K562 (cell line): ENCODE measurements at regions not wholly inside any gene's neighbourhood (a gene's known extent, or its start where the extent isn't known, plus 50 kb on each side); places are given as distances from the start of the nearest gene placed in this dataset.

ENCODE experiments used
- ATAC-seq: fragments of 200-7000 bp; cut with Tn5 transposase; 3 replicates; pipeline ENCODE4 v1.9.1; 2020; ENCODE audit warnings: moderate library complexity
- BruUV-seq: library from RNA; stranded (reverse); fragments of 400-500 nt; replicated peaks from 2 replicates; lab custom pipeline; 2021; lab: Mats Ljungman, UMichigan
- CTCF ChIA-PET: fragments of 300-600 bp; formaldehyde crosslinking; extraction: SDS; loops from one replicate; lab custom pipeline; 2021; ENCODE audit warnings: low intra/inter-chr PET ratio; lab: Yijun Ruan, JAX
- POLR2A ChIA-PET: fragments of 300-600, 350-650 bp; sonication (Branson Sonifier 250); formaldehyde crosslinking; extraction: SDS; loops from one replicate; lab custom pipeline; 2021; ENCODE audit warnings: antibody characterized with exemption, inconsistent platforms; lab: Yijun Ruan, JAX
- DNase-seq, 4 experiments: peaks; one replicate each; pipeline versions ENCODE4 v3.0.0 to v3.0.0-alpha.2; 2011 to 2018; ENCODE audit warnings: low spot score in 3 of 4, mixed read lengths in 3 of 4; ENCODE audit errors: extremely low read depth in 1 of 4
- FAIRE-seq: peaks from 2 replicates; lab custom pipeline; 2011; peaks lifted over from hg19 to GRCh38; lab: Jason Lieb, UNC
- H2AFZ ChIP-seq: 2 replicates; pipeline ENCODE4 v1.6.0; 2011; ENCODE audit warnings: low read depth, low read length, control low read depth, inconsistent platforms
- H3K27ac ChIP-seq: fragments of 200-600 bp; 3 replicates; pipeline ENCODE4 v1.8.0; 2011; ENCODE audit warnings: low read depth, mild to moderate bottlenecking, control low read depth, inconsistent platforms, low read length, moderate library complexity, mixed read lengths; ENCODE audit errors: extremely low read depth
- H3K27me3 ChIP-seq, 2 experiments: fragments of 300-600 bp in 1 of 2; 2 replicates in 1 of 2; 3 replicates in 1 of 2; pipeline versions ENCODE4 v1.6.0 to v1.8.0; 2011; ENCODE audit warnings: inconsistent platforms in 2 of 2, low read length in 2 of 2, mild to moderate bottlenecking in 1 of 2, mixed read lengths in 1 of 2, moderate library complexity in 1 of 2; ENCODE audit not compliant: control insufficient read depth in 2 of 2, insufficient read depth in 2 of 2
- H3K36me3 ChIP-seq: fragments of 300-600 bp; 3 replicates; pipeline ENCODE4 v1.8.0; 2011; ENCODE audit warnings: mild to moderate bottlenecking, low read length, inconsistent platforms; ENCODE audit not compliant: control insufficient read depth, insufficient read depth
- H3K4me1 ChIP-seq, 2 experiments: fragments of 200-600 bp in 1 of 2; replicated peaks in 1 of 2; 2 replicates in 1 of 2; 3 replicates in 1 of 2; pipeline versions ENCODE4 v1.5.1 to v1.8.0; 2011; ENCODE audit warnings: inconsistent platforms in 2 of 2, low read length in 2 of 2, mild to moderate bottlenecking in 1 of 2, mixed read lengths in 1 of 2, moderate library complexity in 1 of 2; ENCODE audit not compliant: control insufficient read depth in 2 of 2, insufficient read depth in 2 of 2
- H3K4me2 ChIP-seq: 2 replicates; pipeline ENCODE4 v1.6.1; 2011; ENCODE audit warnings: low read length, control low read depth, inconsistent platforms, mixed read lengths; ENCODE audit not compliant: insufficient read depth
- H3K4me3 ChIP-seq: fragments of 200-600 bp; sonication (generic), shearing (Covaris generic); 2 replicates; pipeline ENCODE4 v1.5.1; 2016; ENCODE audit warnings: control low read depth, inconsistent platforms
- H3K79me2 ChIP-seq: fragments of 200-600 bp; 3 replicates; pipeline ENCODE4 v1.8.0; 2011; ENCODE audit warnings: low read length, inconsistent platforms; ENCODE audit not compliant: control insufficient read depth, insufficient read depth
- H3K9ac ChIP-seq, 2 experiments: 2 replicates each; pipeline versions ENCODE4 v1.6.0 to v1.6.1; 2011; ENCODE audit warnings: low read depth in 2 of 2, low read length in 2 of 2, control low read depth in 1 of 2, inconsistent platforms in 1 of 2, mild to moderate bottlenecking in 1 of 2, mixed read lengths in 1 of 2; ENCODE audit not compliant: insufficient read depth in 1 of 2
- H3K9me1 ChIP-seq: one replicate; pipeline ENCODE4 v1.6.0; 2011; ENCODE audit warnings: inconsistent platforms, mild to moderate bottlenecking, low read length, moderate library complexity; ENCODE audit not compliant: control insufficient read depth, insufficient read depth
- H3K9me3 ChIP-seq: replicated peaks from 2 replicates; pipeline ENCODE4 v1.5.1; 2011; ENCODE audit warnings: low read depth, low read length, inconsistent platforms; ENCODE audit not compliant: control insufficient read depth, insufficient read depth
- H4K20me1 ChIP-seq: replicated peaks from 2 replicates; pipeline ENCODE4 v1.6.1; 2011; ENCODE audit warnings: low read length, inconsistent platforms, mixed read lengths; ENCODE audit not compliant: control insufficient read depth, insufficient read depth
- CEBPB ChIP-seq: fragments of 450-650 bp; IDR thresholded peaks from 2 replicates; pipeline ENCODE4 v1.6.1; 2016; ENCODE audit warnings: missing genetic modification characterization, missing compliant biosample characterization
- CEBPG ChIP-seq, 3 experiments: fragments of 200-800 bp in 1 of 3; sonication (Bioruptor generic) in 1 of 3; sonication (generic) in 1 of 3; formaldehyde crosslinking in 1 of 3; IDR thresholded peaks in 2 of 3; conservative IDR thresholded peaks in 1 of 3; 2 replicates each; pipeline versions ENCODE4 v1.6.1 to v1.8.0; 2016 to 2022; ENCODE audit warnings: missing compliant biosample characterization in 2 of 3, missing genetic modification characterization in 2 of 3, mild to moderate bottlenecking in 1 of 3, missing genetic modification reagents in 1 of 3
- FOSL1 ChIP-seq: fragments of 200-800 bp; sonication (Bioruptor generic); conservative IDR thresholded peaks from 2 replicates; pipeline ENCODE4 v1.6.1; 2016; ENCODE audit warnings: missing genetic modification characterization, missing compliant biosample characterization
- HNRNPH1 ChIP-seq: fragments of 200-400 bp; formaldehyde crosslinking; optimal IDR thresholded peaks from 2 replicates; pipeline ENCODE3; 2017; ENCODE audit warnings: low read depth, mild to moderate bottlenecking, low read length, moderate library complexity
- IRF9 ChIP-seq: fragments of 450-650 bp; IDR thresholded peaks from 2 replicates; pipeline ENCODE4 v1.6.1; 2016; ENCODE audit warnings: missing biosample characterization, missing genetic modification characterization
- ZNF3 ChIP-seq: fragments of 250-450 bp; sonication (Bioruptor Pico); IDR thresholded peaks from 2 replicates; pipeline ENCODE4 v1.5.0; 2021; ENCODE audit warnings: mild to moderate bottlenecking, moderate library complexity
- WGBS: fragments of 100-300 bp; shearing (Covaris generic); methylation state at CpG from one replicate; pipeline ENCODE4 v1.1.6; 2016; ENCODE audit warnings: low coverage, mixed read lengths; ENCODE audit not compliant: insufficient coverage; ENCODE audit errors: missing lambda C conversion rate; 5-methylcytosine and 5-hydroxymethylcytosine counted together
- in situ Hi-C: fragments of 300-500 bp; cut with MboI; formaldehyde crosslinking; loops from 4 replicates; pipeline ENCODE4 v1.15.0; 2018; ENCODE audit warnings: inconsistent platforms, mixed read lengths
- intact Hi-C: fragments of 100-400 bp; cut with micrococcal nuclease; formaldehyde crosslinking; loops from 2 replicates; pipeline ENCODE4 v1.14.2; 2022

- H3K9me1 ChIP-seq = no peaks in the 10 kb centered on the region
- in situ Hi-C loops = loop anchor here (10.0 kb wide), 2 partner anchors 634 to 774 kb away; no protein-coding TSS in a partner anchor
- H3K4me3 ChIP-seq = no peak overlapping the region
- H4K20me1 ChIP-seq = 0 out of 2 replicates have a peak, but pooled peaks cover 3% of the 10 kb centered on the region
- TF ChIP-seq CEBPG (CRISPR knock-in tag; IDR thresholded peaks at IDR 0.05) = peak; percentile 87
- peak; percentile 93 to 96 for TF ChIP-seq CEBPG (tag; conservative IDR thresholded peaks at IDR 0.05 in 1 of 2, IDR thresholded peaks at IDR 0.05 in 1 of 2)
- TF ChIP-seq CEBPB (tag) = peak; percentile 98
- peak; percentile 49; the same call in 1 of the 2 replicates for TF ChIP-seq IRF9 (tag)
- no peak for TF ChIP-seq ZNF3 (CRISPR knock-in tag)
- no peak for TF ChIP-seq FOSL1 (tag)
- no peak for TF ChIP-seq HNRNPH1
- H3K79me2 ChIP-seq = no peaks in the 10 kb centered on the region
- no peaks in the 10 kb centered on the region; a peak in 2 of 5 replicates for H3K4me1 ChIP-seq
- no peaks in the 10 kb centered on the region for H3K27me3 ChIP-seq
- CTCF ChIA-PET = no interaction called here
- intact Hi-C loops = no loop called here
- DNase-seq = no peak
- no peak overlapping the region for H3K27ac ChIP-seq
- no peaks in the 10 kb centered on the region for H3K36me3 ChIP-seq
- H3K9ac ChIP-seq = no peak overlapping the region
- 69% methylated on average over 5 of the region's 5 CpGs for WGBS
- H3K4me2 ChIP-seq = no peak overlapping the region
- H2AFZ ChIP-seq = no peak overlapping the region
- no peak for ATAC-seq
- POLR2A ChIA-PET = interaction anchor here (1.8 kb wide), 1 partner anchor 229 kb away, joined by 4 read pairs; no protein-coding TSS in a partner anchor
- no peaks in the 10 kb centered on the region for H3K9me3 ChIP-seq
- peak; percentile 11 for FAIRE-seq
- BruUV-seq = no TSS peak
Observed at GRCh38 chr7:130880668-130881067, 146.7 kb upstream of the KLF14 start.
